Body of pancreas (tissue), 4 donors: ENCODE measurements at regions not wholly inside any gene's neighbourhood (a gene's known extent, or its start where the extent isn't known, plus 50 kb on each side); places are given as distances from the start of the nearest gene placed in this dataset.

Experiments used
- ATAC-seq: fragments of 150-250 bp; one replicate; pipeline ENCODE4 v1.9.1; 2016
- DNase-seq, 4 donors: peaks; one replicate each; pipeline ENCODE4 v3.0.0-alpha.2; 2019
- H3K27ac ChIP-seq, 4 donors: fragments of 200-600 bp; sonication (generic); 1 replicate in 3 of 4; 2 replicates in 1 of 4; pipeline versions ENCODE4 v1.5.1 to v1.6.1; 2016 to 2019; ENCODE audit warnings: mild to moderate bottlenecking in 1 of 4, mixed read lengths in 1 of 4, moderate library complexity in 1 of 4
- H3K27me3 ChIP-seq, 2 donors: fragments of 200-600 bp; sonication (generic); one replicate each; pipeline ENCODE4 v1.6.0; 2016; ENCODE audit warnings: mild to moderate bottlenecking in 1 of 2
- H3K36me3 ChIP-seq, 2 donors: fragments of 200-600 bp; sonication (generic); replicated peaks in 1 of 2; 2 replicates each; pipeline ENCODE4 v1.5.1; 2016; ENCODE audit warnings: low read depth in 2 of 2; ENCODE audit not compliant: insufficient read depth in 1 of 2
- H3K4me1 ChIP-seq: fragments of 200-600 bp; sonication (generic); one replicate; pipeline ENCODE4 v1.6.0; 2016
- H3K4me3 ChIP-seq, 2 donors: fragments of 200-600 bp; sonication (generic); 1 replicate in 1 of 2; 2 replicates in 1 of 2; pipeline ENCODE4 v1.5.1; 2016 to 2019
- H3K9me3 ChIP-seq, 3 donors: fragments of 200-600 bp; sonication (generic); 1 replicate in 2 of 3; 2 replicates in 1 of 3; pipeline ENCODE4 v1.5.1; 2016
- CTCF ChIP-seq, 7 experiments: fragments of 450-650 bp in 4 of 7; fragments of 200-600 bp in 3 of 7; sonication (generic) in 3 of 7; IDR thresholded peaks; one replicate each; pipeline ENCODE4 v1.5.1; 2016 to 2019; ENCODE audit warnings: antibody characterized with exemption in 7 of 7
- POLR2A ChIP-seq, 3 donors: fragments of 450-650 bp; IDR thresholded peaks; one replicate each; pipeline ENCODE4 v1.6.1; 2016; ENCODE audit warnings: antibody characterized with exemption in 3 of 3, mild to moderate bottlenecking in 2 of 3
- WGBS, 2 donors: methylation state at CpG; one replicate each; pipeline ENCODE4 v1.1.5; 2017; 5-methylcytosine and 5-hydroxymethylcytosine counted together
- intact Hi-C: fragments of 100-400 bp; cut with DNase I; formaldehyde crosslinking; loops from one replicate; pipeline ENCODE4 v1.15.1; 2023

GRCh38 chr21:16406355-16406754 is 676.6 kb downstream of the USP25 start:
- DNase-seq (no peak), ATAC-seq (no peak)
- WGBS, 2 donors, result 87 to 90% methylated on average over 2 of the region's 2 CpGs
- no peaks in the 10 kb centered on the region for H3K27me3 ChIP-seq
- H3K9me3 ChIP-seq, result no peaks in the 10 kb centered on the region
- intact Hi-C loops, result no loop called here
- H3K27ac ChIP-seq, result no peak overlapping the region
- no peaks in the 10 kb centered on the region for H3K36me3 ChIP-seq
- peaks cover 6% of the 10 kb centered on the region for H3K4me1 ChIP-seq
- no peak for TF ChIP-seq POLR2A (IDR thresholded peaks at IDR 0.05)
- no peak for TF ChIP-seq CTCF (IDR thresholded peaks at IDR 0.05)
- H3K4me3 ChIP-seq, result no peak overlapping the region

- Histone ChIP-seq H3K4me3 (no peak overlapping the region), H3K27ac (no peak overlapping the region), H3K36me3 (no peaks in the 10 kb centered on the region), H3K4me1 (peaks cover 6% of the 10 kb centered on the region), H3K27me3 (no peaks in the 10 kb centered on the region), H3K9me3 (no peaks in the 10 kb centered on the region)
- 11 to 27% methylated on average over 1 of the region's 1 CpG for WGBS, 2 donors
- intact Hi-C loops, result no loop called here
- ATAC-seq, result no peak
- DNase-seq, result no peak
- TF ChIP-seq POLR2A (IDR thresholded peaks at IDR 0.05), result no peak
- no peak for TF ChIP-seq CTCF (IDR thresholded peaks at IDR 0.05)
These were observed 677.8 kb downstream of the USP25 start for GRCh38 chr21:16407403-16408240.

- ATAC-seq (no peak), DNase-seq (no peak)
- TF ChIP-seq CTCF (IDR thresholded peaks at IDR 0.05), result no peak
- TF ChIP-seq POLR2A (IDR thresholded peaks at IDR 0.05), result no peak
- intact Hi-C loops, result no loop called here
- no peak overlapping the region for H3K27ac ChIP-seq
- no peaks in the 10 kb centered on the region for H3K9me3 ChIP-seq
- peaks cover 6% of the 10 kb centered on the region for H3K4me1 ChIP-seq
- H3K27me3 ChIP-seq, result no peaks in the 10 kb centered on the region
- 63 to 76% methylated on average over 2 of the region's 2 CpGs for WGBS, 2 donors
- H3K4me3 ChIP-seq, result no peak overlapping the region
- no peaks in the 10 kb centered on the region for H3K36me3 ChIP-seq
These were observed 678.5 kb downstream of the USP25 start for GRCh38 chr21:16408280-16408679.

GRCh38 chr21:16409352-16409751 is 679.6 kb downstream of the USP25 start:
- intact Hi-C loops, result no loop called here
- no peaks in the 10 kb centered on the region for H3K9me3 ChIP-seq
- DNase-seq, result no peak
- H3K4me3 ChIP-seq, result no peak overlapping the region
- H3K36me3 ChIP-seq, result no peaks in the 10 kb centered on the region
- peaks cover 6% of the 10 kb centered on the region for H3K4me1 ChIP-seq
- WGBS, 2 donors, result 81 to 90% methylated on average over 2 of the region's 2 CpGs
- no peak for ATAC-seq
- TF ChIP-seq POLR2A (IDR thresholded peaks at IDR 0.05), result no peak
- no peak for TF ChIP-seq CTCF (IDR thresholded peaks at IDR 0.05)
- H3K27me3 ChIP-seq, result no peaks in the 10 kb centered on the region
- no peak overlapping the region for H3K27ac ChIP-seq

- TF ChIP-seq POLR2A (IDR thresholded peaks at IDR 0.05) (no peak), CTCF (IDR thresholded peaks at IDR 0.05) (no peak)
These were observed 688.4 kb downstream of the USP25 start for GRCh38 chr21:16418226-16418625.

More at GRCh38 chr21:16418226-16418625, 688.4 kb downstream of the USP25 start:
- H3K27ac ChIP-seq, result no peak overlapping the region
- no peak for DNase-seq
- intact Hi-C loops, result no loop called here
- ATAC-seq, result no peak
- H3K36me3 ChIP-seq, result no peaks in the 10 kb centered on the region
- no peak overlapping the region for H3K4me3 ChIP-seq
- peaks cover 24% of the 10 kb centered on the region for H3K4me1 ChIP-seq
- H3K27me3 ChIP-seq, result no peaks in the 10 kb centered on the region
- 73 to 76% methylated on average over 2 of the region's 2 CpGs for WGBS, 2 donors
- H3K9me3 ChIP-seq, result no peaks in the 10 kb centered on the region
